Sigmoid colon (tissue), 3 donors: ENCODE measurements at regions not wholly inside any gene's neighbourhood (a gene's known extent, or its start where the extent isn't known, plus 50 kb on each side); places are given as distances from the start of the nearest gene placed in this dataset.

Experiments used
- CTCF ChIP-seq, 4 experiments: fragments of 450-650 bp in 3 of 4; fragments of 200-600 bp in 1 of 4; IDR thresholded peaks; one replicate each; pipeline ENCODE4 v1.5.1; 2016 to 2019; ENCODE audit warnings: antibody characterized with exemption in 4 of 4, mild to moderate bottlenecking in 3 of 4, moderate library complexity in 2 of 4
- POLR2A ChIP-seq, 2 donors: fragments of 450-650 bp; IDR thresholded peaks; one replicate each; pipeline ENCODE4 v1.6.1; 2016; ENCODE audit warnings: antibody characterized with exemption in 2 of 2, mild to moderate bottlenecking in 2 of 2, moderate library complexity in 2 of 2

DNA sequence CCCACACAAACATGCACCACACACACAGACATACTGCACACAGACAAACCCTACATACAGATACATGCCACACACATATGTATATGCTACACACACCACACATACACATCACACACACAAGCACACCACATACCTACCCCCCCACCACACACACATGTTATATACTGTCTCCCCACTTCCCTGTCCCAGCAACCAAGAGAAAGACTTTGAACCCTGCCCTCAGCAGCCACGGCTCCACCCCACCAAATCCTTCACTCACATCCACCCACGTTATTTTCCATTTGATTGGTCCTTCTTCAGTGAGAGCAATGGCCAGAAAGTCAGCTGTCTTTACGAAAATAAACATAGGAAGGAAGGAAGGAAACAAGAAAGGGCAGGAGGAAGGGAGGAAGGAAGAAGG, 479.8 kb downstream of the DIRAS2 start:
- TF ChIP-seq CTCF (IDR thresholded peaks at IDR 0.05) (no peak), POLR2A (IDR thresholded peaks at IDR 0.05) (no peak)
